Embryonic facial prominence (tissue), 1 donor: ENCODE measurements at regions not wholly inside any gene's neighbourhood (a gene's known extent, or its start where the extent isn't known, plus 50 kb on each side); places are given as distances from the start of the nearest gene placed in this dataset.
"Not testable (repeated sequence)": the region's sequence is repeated elsewhere in the genome, so short reads cannot be mapped to it uniquely, and the experiment has no call there.

Source experiments
- DNase-seq: peaks from one replicate; pipeline ENCODE4 v3.0.0-alpha.2; 2016; ENCODE audit errors: extremely low spot score

GRCh38 chr20:53668992-53669391 lies 75.4 kb upstream of the ZNF217 start:
- DNase-seq: no peak

GRCh38 chr20:53666144-53666543 lies 72.5 kb upstream of the ZNF217 start:
- no peak for DNase-seq

GRCh38 chr20:53664121-53664520 lies 70.5 kb upstream of the ZNF217 start:
- no peak for DNase-seq

GRCh38 chr20:53663521-53663920 lies 69.9 kb upstream of the ZNF217 start:
- DNase-seq: not testable (repeated sequence)

GRCh38 chr20:53662595-53662994 lies 69.0 kb upstream of the ZNF217 start:
- DNase-seq: no peak

GRCh38 chr20:53660947-53661381 lies 67.3 kb upstream of the ZNF217 start:
- no peak for DNase-seq

- DNase-seq: no peak
Observed at GRCh38 chr20:53660078-53660909, 66.7 kb upstream of the ZNF217 start.

- no peak for DNase-seq
Observed at GRCh38 chr20:53658973-53659372, 65.3 kb upstream of the ZNF217 start.

GRCh38 chr20:53658322-53658721 lies 64.7 kb upstream of the ZNF217 start:
- no peak for DNase-seq

- no peak for DNase-seq
Observed at GRCh38 chr20:53657732-53658131, 64.1 kb upstream of the ZNF217 start.

- DNase-seq: no peak
Observed at GRCh38 chr20:53657279-53657678, 63.6 kb upstream of the ZNF217 start.

GRCh38 chr20:53656293-53657202 lies 62.9 kb upstream of the ZNF217 start:
- DNase-seq: no peak

- no peak for DNase-seq
Observed at GRCh38 chr20:53655625-53656292, 62.1 kb upstream of the ZNF217 start.

- no peak for DNase-seq
Observed at GRCh38 chr20:53654932-53655624, 61.4 kb upstream of the ZNF217 start.

GRCh38 chr20:53654521-53654920 lies 60.9 kb upstream of the ZNF217 start:
- DNase-seq: not testable (repeated sequence)

- no peak for DNase-seq
Observed at GRCh38 chr20:53652859-53653517, 59.3 kb upstream of the ZNF217 start.

- no peak for DNase-seq
Observed at GRCh38 chr20:53652090-53652858, 58.6 kb upstream of the ZNF217 start.

- not testable (repeated sequence) for DNase-seq
Observed at GRCh38 chr20:53649493-53649892, 55.9 kb upstream of the ZNF217 start.

GRCh38 chr20:53647286-53647821 lies 53.7 kb upstream of the ZNF217 start:
- DNase-seq: no peak

GRCh38 chr20:53646550-53646949 lies 52.9 kb upstream of the ZNF217 start:
- no peak for DNase-seq
